ENCODE measurements at regions not wholly inside any gene's neighbourhood (a gene's known extent, or its start where the extent isn't known, plus 50 kb on each side); places are given as distances from the start of the nearest gene placed in this dataset.

DNA sequence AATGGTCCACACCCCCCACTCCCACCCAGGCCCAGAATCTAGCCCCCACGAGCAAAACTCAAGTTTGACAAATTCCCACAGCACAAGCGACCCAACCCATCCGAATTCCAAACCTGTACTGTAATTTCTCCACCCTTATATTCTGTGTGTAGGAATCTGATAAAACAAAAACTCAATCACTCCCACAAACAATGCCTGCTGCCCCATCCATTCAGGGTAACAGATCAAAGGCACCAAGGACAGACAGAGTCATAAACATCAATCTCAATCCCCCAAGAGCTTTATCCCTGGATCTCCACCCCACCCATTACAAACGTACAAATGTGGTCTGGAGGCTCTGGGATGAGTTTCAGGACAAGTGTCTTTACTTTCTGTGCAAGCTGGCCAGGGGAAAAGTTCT is 157.8 kb downstream of the AXIN2 start:
- 62 to 73% methylated on average over 4 of the region's 4 CpGs for WGBS, 2 donors

DNA sequence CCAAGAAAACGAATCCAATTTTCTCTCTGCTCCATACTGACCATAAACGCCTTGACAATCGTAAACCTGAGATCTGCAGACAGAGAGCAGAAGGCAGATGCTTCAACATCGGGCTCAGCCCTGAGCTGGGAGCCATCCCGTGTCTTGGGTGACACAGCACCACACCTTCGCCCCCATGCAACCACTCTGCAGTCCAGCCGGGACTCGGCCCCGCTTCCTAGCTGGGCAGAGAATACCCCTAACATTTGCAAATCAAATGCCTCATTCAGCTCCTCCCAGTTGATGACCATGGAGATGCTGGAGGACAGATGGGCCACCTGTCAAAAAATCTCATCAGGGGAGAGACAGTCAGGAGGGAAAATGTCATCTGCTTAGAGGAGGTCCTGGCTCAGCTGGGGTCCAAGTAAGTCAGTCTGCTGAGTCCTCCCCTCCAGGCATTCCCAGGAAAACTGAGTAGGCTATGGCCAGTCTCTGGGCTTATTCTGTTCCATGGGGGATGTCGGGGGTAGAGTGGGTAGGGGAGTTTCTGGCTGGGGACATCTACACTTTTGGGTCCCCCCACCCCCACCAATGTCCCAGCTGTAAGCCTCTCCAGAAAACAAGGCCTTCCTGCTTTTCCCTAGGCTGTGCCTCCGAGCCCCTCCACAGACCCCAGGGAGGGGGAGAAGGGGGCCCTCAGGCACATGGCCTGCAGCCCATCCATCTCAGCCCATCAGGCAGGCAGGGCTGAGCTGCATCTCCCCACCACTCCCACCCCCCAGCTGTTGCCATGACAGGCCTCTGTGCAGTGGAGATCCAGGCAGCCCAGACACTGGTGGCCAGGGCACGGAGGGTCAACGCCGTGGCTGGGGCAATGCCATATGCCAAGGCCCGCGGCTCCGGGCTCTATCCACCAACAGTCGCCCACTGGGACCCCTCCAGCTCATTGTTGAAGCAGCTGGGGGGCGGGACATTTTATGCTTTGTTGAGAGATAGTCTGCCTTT is 158.6 kb downstream of the AXIN2 start:
- TF ChIP-seq, protein P1, sequence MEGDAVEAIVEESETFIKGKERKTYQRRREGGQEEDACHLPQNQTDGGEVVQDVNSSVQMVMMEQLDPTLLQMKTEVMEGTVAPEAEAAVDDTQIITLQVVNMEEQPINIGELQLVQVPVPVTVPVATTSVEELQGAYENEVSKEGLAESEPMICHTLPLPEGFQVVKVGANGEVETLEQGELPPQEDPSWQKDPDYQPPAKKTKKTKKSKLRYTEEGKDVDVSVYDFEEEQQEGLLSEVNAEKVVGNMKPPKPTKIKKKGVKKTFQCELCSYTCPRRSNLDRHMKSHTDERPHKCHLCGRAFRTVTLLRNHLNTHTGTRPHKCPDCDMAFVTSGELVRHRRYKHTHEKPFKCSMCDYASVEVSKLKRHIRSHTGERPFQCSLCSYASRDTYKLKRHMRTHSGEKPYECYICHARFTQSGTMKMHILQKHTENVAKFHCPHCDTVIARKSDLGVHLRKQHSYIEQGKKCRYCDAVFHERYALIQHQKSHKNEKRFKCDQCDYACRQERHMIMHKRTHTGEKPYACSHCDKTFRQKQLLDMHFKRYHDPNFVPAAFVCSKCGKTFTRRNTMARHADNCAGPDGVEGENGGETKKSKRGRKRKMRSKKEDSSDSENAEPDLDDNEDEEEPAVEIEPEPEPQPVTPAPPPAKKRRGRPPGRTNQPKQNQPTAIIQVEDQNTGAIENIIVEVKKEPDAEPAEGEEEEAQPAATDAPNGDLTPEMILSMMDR (IDR thresholded peaks at IDR 0.05; ENCODE audit: control extremely low read depth, extremely low read depth): no peak
- no peaks in the 10 kb centered on the region for H3K9me3 ChIP-seq (ENCODE audit: control insufficient read depth in 4 of 4, insufficient read depth in 3 of 4, low read length in 3 of 4)
- 81 to 83% methylated on average over 19 of the region's 19 CpGs for WGBS, 2 donors
- H3K4me3 ChIP-seq: no peak overlapping the region
- no peak overlapping the region for H3K9ac ChIP-seq (ENCODE audit: insufficient read depth in 1 of 2, low read length in 2 of 2)
- no peaks in the 10 kb centered on the region for H3K27me3 ChIP-seq (ENCODE audit: control insufficient read depth in 3 of 3, insufficient read depth in 3 of 3, low read length in 2 of 3)
- DNase-seq (no peak), ATAC-seq (ENCODE audit: insufficient read depth, low FRiP score) (no peak)
- H3K27ac ChIP-seq (ENCODE audit: low read depth in 1 of 2, low read length in 1 of 2): peak overlapping the region in 1 of 2 donors; percentile 27
- peaks cover 0 to 15% (median 2%) of the 10 kb centered on the region in 5 donors for H3K4me1 ChIP-seq (ENCODE audit: control insufficient read depth in 5 of 5, insufficient read depth in 5 of 5, low read length in 5 of 5)
- no peaks in the 10 kb centered on the region for H3K36me3 ChIP-seq (ENCODE audit: control insufficient read depth in 4 of 4, insufficient read depth in 4 of 4, low read length in 4 of 4)

More for the DNA sequence above, 157.8 kb downstream of the AXIN2 start:
- ATAC-seq (ENCODE audit: insufficient read depth, low FRiP score) (no peak), DNase-seq (no peak)
- H3K9ac ChIP-seq (ENCODE audit: insufficient read depth in 1 of 2, low read length in 2 of 2): no peak overlapping the region
- TF ChIP-seq, protein P1 (IDR thresholded peaks at IDR 0.05; ENCODE audit: control extremely low read depth, extremely low read depth): no peak
- peak overlapping the region in 1 of 2 donors; percentile 27 for H3K27ac ChIP-seq (ENCODE audit: low read depth in 1 of 2, low read length in 1 of 2)
- H3K4me3 ChIP-seq: no peak overlapping the region
- no peaks in the 10 kb centered on the region for H3K36me3 ChIP-seq (ENCODE audit: control insufficient read depth in 4 of 4, insufficient read depth in 4 of 4, low read length in 4 of 4)
- no peaks in the 10 kb centered on the region for H3K27me3 ChIP-seq (ENCODE audit: control insufficient read depth in 3 of 3, insufficient read depth in 3 of 3, low read length in 2 of 3)
- H3K9me3 ChIP-seq (ENCODE audit: control insufficient read depth in 4 of 4, insufficient read depth in 3 of 4, low read length in 3 of 4): no peaks in the 10 kb centered on the region
- H3K4me1 ChIP-seq (ENCODE audit: control insufficient read depth in 5 of 5, insufficient read depth in 5 of 5, low read length in 5 of 5): peaks cover 0 to 15% (median 2%) of the 10 kb centered on the region in 5 donors

DNA sequence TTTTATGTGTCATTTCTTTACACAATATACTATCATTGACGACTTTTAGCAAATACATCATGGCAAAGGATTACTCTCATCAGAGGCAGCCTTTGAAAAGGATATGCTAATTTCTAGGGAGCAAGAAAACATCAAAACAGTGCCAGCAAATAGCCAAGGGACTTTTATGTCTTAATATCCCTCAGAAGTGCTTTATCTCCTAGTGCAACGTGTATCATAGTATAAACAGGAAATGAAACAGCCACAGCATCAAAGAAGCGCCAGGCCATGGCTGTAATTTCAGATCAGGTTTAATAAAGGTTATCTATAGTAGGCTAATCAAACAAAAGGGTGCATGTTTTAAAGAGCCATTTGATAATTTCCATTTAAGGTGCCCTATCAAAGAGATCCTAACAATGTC is 159.9 kb downstream of the AXIN2 start:
- Histone ChIP-seq H3K4me3 (no peak overlapping the region), H3K4me1 (ENCODE audit: control insufficient read depth in 5 of 5, insufficient read depth in 5 of 5, low read length in 5 of 5) (peaks cover 0 to 9% (median 1%) of the 10 kb centered on the region in 5 donors), H3K27me3 (ENCODE audit: control insufficient read depth in 3 of 3, insufficient read depth in 3 of 3, low read length in 2 of 3) (no peaks in the 10 kb centered on the region), H3K9me3 (ENCODE audit: control insufficient read depth in 4 of 4, insufficient read depth in 3 of 4, low read length in 3 of 4) (no peaks in the 10 kb centered on the region), H3K36me3 (ENCODE audit: control insufficient read depth in 4 of 4, insufficient read depth in 4 of 4, low read length in 4 of 4) (no peaks in the 10 kb centered on the region), H3K9ac (ENCODE audit: insufficient read depth in 1 of 2, low read length in 2 of 2) (no peak overlapping the region), H3K27ac (ENCODE audit: low read depth in 1 of 2, low read length in 1 of 2) (no peak overlapping the region)
- no peak for ATAC-seq (ENCODE audit: insufficient read depth, low FRiP score)
- peak in 2 of 3 donors; percentile 62 to 78 for DNase-seq
- 41 to 43% methylated on average over 3 of the region's 3 CpGs for WGBS, 2 donors
- TF ChIP-seq, protein P1 (IDR thresholded peaks at IDR 0.05; ENCODE audit: control extremely low read depth, extremely low read depth): no peak

Measured in lung (tissue), 11 donors.